ENCODE measurements at regions not wholly inside any gene's neighbourhood (a gene's known extent, or its start where the extent isn't known, plus 50 kb on each side); places are given as distances from the start of the nearest gene placed in this dataset.

DNA sequence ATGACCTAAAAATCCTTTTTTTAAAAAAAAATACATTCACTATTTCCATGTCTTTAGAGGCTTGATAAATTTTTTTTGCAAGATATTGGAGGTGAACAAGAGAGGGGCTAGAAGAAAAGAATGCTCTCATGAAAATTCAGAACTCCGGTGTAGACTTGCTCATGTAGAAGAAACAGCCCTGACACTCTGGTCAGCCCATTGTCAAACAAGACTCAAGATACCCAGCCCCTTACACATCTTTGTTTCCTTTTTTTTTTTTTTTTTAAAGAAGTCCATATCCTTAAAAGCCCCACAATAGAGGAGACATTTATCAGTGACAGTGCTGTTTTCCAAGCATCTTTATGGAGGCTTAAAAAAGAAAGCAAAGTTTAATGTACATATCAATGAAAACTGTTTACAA is 196.8 kb upstream of the RORA start:
- DNase-seq (no peak), ATAC-seq (no peak)
- H3K27ac ChIP-seq: no peak overlapping the region
- H3K36me3 ChIP-seq: no peaks in the 10 kb centered on the region
- no peaks in the 10 kb centered on the region for H3K9me3 ChIP-seq
- TF ChIP-seq, protein P1, sequence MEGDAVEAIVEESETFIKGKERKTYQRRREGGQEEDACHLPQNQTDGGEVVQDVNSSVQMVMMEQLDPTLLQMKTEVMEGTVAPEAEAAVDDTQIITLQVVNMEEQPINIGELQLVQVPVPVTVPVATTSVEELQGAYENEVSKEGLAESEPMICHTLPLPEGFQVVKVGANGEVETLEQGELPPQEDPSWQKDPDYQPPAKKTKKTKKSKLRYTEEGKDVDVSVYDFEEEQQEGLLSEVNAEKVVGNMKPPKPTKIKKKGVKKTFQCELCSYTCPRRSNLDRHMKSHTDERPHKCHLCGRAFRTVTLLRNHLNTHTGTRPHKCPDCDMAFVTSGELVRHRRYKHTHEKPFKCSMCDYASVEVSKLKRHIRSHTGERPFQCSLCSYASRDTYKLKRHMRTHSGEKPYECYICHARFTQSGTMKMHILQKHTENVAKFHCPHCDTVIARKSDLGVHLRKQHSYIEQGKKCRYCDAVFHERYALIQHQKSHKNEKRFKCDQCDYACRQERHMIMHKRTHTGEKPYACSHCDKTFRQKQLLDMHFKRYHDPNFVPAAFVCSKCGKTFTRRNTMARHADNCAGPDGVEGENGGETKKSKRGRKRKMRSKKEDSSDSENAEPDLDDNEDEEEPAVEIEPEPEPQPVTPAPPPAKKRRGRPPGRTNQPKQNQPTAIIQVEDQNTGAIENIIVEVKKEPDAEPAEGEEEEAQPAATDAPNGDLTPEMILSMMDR (IDR thresholded peaks at IDR 0.05): no peak
- intact Hi-C loops (cut with DNase I): no loop called here
- 20 to 59% methylated on average over 1 of the region's 1 CpG for WGBS, 2 donors
- no peak overlapping the region for H3K4me3 ChIP-seq
- peaks cover 0 to 22% (median 7%) of the 10 kb centered on the region in 7 donors for H3K27me3 ChIP-seq
- H3K4me1 ChIP-seq: no peaks in the 10 kb centered on the region

DNA sequence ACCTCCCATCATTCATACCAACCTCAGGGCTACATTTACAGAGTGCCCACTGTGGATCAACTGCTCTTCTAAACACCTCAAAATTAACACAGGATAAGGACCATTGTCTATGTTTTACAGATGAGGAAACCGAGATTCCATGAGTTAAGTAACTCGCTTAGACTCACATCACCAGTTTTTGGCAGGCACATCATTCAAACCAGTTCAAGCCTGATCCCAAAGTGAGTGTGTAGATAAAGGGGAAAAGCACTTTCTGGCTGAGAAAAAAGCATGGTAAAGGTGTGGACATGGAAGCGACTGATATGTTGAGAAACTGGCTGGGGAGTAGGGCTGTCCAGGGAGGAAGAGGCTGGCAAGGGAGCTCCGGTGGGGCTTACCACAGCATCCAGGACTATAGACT is 193.7 kb upstream of the RORA start:
- WGBS, 2 donors: 85 to 87% methylated on average over 4 of the region's 4 CpGs
- H3K27me3 ChIP-seq: peaks cover 0 to 42% (median 8%) of the 10 kb centered on the region in 7 donors

DNA sequence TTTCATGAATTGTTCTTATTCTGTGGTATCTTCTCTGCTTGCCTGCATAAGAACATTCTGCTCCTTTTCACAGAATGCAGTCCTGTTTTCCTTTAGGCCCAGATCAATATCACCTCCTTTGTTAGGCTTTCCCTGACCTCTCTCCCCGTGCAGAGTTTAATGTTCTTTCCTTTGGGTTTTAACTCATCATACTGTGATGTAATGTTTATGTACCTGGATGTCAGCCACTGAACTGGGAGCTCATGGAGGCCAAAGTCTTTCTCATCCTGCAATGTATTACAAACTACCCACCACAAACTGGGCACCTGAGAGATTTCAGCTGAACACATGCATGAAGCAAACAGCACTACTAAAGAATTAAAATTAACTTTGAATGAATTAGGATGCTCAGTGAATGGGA is 192.8 kb upstream of the RORA start:
- intact Hi-C loops (cut with DNase I): no loop called here
- no peaks in the 10 kb centered on the region for H3K36me3 ChIP-seq
- ATAC-seq (no peak), DNase-seq (no peak)
- no peak overlapping the region for H3K4me3 ChIP-seq
- TF ChIP-seq, protein P1 (IDR thresholded peaks at IDR 0.05): no peak
- peaks cover 0 to 37% (median 8%) of the 10 kb centered on the region in 7 donors for H3K27me3 ChIP-seq
- H3K4me1 ChIP-seq: no peaks in the 10 kb centered on the region
- 21 to 28% methylated on average over 1 of the region's 1 CpG for WGBS, 2 donors
- no peaks in the 10 kb centered on the region for H3K9me3 ChIP-seq
- H3K27ac ChIP-seq: no peak overlapping the region

More for the DNA sequence above, 193.7 kb upstream of the RORA start:
- no peak for ATAC-seq
- TF ChIP-seq, protein P1 (IDR thresholded peaks at IDR 0.05): no peak
- H3K9me3 ChIP-seq: no peaks in the 10 kb centered on the region
- no peak overlapping the region for H3K27ac ChIP-seq
- H3K4me1 ChIP-seq: no peaks in the 10 kb centered on the region
- H3K4me3 ChIP-seq: no peak overlapping the region
- no peak for DNase-seq
- H3K36me3 ChIP-seq: no peaks in the 10 kb centered on the region
- intact Hi-C loops (cut with DNase I): no loop called here

DNA sequence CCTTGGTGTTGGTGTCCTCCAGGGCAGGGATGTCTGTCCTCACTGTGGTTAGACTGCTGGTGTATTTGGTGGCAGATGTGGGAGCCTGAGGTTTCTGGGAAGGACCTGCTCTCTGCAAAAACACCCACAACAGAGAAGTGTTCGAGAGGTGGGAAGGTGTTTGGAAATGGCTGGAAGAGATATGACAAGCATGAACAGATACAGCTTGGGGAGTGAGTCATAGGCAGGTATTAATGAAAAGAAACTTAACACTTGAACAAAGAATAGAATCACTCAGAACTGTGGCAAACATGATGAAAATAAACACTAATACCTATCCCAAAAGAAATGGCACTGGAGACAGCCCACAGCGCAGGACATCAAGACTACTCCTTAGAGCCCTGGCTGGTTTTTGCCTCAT is 192.4 kb upstream of the RORA start:
- no peak for ATAC-seq
- 90 to 92% methylated on average over 2 of the region's 2 CpGs for WGBS, 2 donors

More for the DNA sequence above, 192.4 kb upstream of the RORA start:
- no peak overlapping the region for H3K4me3 ChIP-seq
- TF ChIP-seq, protein P1 (IDR thresholded peaks at IDR 0.05): no peak
- H3K27me3 ChIP-seq: peaks cover 0 to 37% (median 8%) of the 10 kb centered on the region in 7 donors
- no peak overlapping the region for H3K27ac ChIP-seq
- no peaks in the 10 kb centered on the region for H3K4me1 ChIP-seq
- intact Hi-C loops (cut with DNase I): no loop called here
- H3K9me3 ChIP-seq: no peaks in the 10 kb centered on the region
- no peak for DNase-seq
- no peaks in the 10 kb centered on the region for H3K36me3 ChIP-seq

All from heart right ventricle (tissue), 16 donors.